ENCODE measurements at regions not wholly inside any gene's neighbourhood (a gene's known extent, or its start where the extent isn't known, plus 50 kb on each side); places are given as distances from the start of the nearest gene placed in this dataset.

DNA sequence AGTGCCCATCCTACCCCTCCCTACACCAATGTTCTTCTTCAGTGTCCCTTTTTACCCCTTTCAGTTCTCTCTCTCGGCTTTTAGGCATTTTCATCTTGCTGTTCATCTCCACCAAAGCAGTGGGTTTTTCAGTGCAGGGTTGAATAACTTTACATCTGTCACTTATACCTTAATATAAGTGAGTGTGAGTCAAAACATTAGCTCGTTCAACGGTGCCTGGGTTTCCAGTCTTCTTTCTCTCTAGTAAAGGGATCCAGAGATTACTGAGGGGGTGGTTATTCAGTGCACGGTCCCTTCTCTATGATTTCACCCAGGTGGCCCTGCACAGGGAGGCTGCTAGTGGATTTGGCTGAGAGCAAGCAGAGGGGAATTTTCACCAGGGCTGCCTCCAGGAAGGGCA, 210.6 kb upstream of the CDH5 start:
- TF ChIP-seq, protein P1, sequence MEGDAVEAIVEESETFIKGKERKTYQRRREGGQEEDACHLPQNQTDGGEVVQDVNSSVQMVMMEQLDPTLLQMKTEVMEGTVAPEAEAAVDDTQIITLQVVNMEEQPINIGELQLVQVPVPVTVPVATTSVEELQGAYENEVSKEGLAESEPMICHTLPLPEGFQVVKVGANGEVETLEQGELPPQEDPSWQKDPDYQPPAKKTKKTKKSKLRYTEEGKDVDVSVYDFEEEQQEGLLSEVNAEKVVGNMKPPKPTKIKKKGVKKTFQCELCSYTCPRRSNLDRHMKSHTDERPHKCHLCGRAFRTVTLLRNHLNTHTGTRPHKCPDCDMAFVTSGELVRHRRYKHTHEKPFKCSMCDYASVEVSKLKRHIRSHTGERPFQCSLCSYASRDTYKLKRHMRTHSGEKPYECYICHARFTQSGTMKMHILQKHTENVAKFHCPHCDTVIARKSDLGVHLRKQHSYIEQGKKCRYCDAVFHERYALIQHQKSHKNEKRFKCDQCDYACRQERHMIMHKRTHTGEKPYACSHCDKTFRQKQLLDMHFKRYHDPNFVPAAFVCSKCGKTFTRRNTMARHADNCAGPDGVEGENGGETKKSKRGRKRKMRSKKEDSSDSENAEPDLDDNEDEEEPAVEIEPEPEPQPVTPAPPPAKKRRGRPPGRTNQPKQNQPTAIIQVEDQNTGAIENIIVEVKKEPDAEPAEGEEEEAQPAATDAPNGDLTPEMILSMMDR (IDR thresholded peaks at IDR 0.05; ENCODE audit: insufficient read depth, missing control alignments), result no peak
- FAIRE-seq, result no peak
- DNase-seq (ENCODE audit: insufficient read length, low spot score), result no peak

DNA sequence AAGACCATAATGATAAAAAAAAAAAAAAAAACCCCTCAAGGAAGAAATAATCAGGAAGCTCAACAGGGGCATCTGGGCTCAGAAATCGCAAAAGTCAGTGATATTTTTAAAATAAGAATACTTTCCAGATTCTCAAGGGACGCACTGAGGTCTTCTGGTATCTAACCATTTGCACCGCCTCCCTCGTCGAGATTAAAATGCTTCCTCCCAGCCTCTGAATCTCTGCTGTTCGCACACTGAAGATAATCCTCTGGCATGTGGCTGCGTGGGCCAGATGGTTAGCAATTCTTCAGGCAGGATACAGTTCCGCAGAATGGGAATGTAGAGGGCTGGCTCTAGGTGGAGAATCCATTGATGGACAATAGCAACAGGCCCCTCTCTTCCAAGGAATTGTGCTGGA, 211.7 kb upstream of the CDH5 start:
- TF ChIP-seq, protein P1 (IDR thresholded peaks at IDR 0.05; ENCODE audit: insufficient read depth, missing control alignments), result no peak
- no peak for FAIRE-seq
- DNase-seq (ENCODE audit: insufficient read length, low spot score), result peak; percentile 35

GRCh38 chr16:66152823-66153393, 213.6 kb upstream of the CDH5 start:
- DNase-seq (ENCODE audit: insufficient read length, low spot score) (no peak), FAIRE-seq (no peak)
- TF ChIP-seq, protein P1 (IDR thresholded peaks at IDR 0.05; ENCODE audit: insufficient read depth, missing control alignments), result no peak

- TF ChIP-seq, protein P1 (IDR thresholded peaks at IDR 0.05; ENCODE audit: insufficient read depth, missing control alignments), result no peak
- DNase-seq (ENCODE audit: insufficient read length, low spot score), result no peak
- FAIRE-seq, result no peak
These were observed 214.3 kb upstream of the CDH5 start for GRCh38 chr16:66152181-66152580.

DNA sequence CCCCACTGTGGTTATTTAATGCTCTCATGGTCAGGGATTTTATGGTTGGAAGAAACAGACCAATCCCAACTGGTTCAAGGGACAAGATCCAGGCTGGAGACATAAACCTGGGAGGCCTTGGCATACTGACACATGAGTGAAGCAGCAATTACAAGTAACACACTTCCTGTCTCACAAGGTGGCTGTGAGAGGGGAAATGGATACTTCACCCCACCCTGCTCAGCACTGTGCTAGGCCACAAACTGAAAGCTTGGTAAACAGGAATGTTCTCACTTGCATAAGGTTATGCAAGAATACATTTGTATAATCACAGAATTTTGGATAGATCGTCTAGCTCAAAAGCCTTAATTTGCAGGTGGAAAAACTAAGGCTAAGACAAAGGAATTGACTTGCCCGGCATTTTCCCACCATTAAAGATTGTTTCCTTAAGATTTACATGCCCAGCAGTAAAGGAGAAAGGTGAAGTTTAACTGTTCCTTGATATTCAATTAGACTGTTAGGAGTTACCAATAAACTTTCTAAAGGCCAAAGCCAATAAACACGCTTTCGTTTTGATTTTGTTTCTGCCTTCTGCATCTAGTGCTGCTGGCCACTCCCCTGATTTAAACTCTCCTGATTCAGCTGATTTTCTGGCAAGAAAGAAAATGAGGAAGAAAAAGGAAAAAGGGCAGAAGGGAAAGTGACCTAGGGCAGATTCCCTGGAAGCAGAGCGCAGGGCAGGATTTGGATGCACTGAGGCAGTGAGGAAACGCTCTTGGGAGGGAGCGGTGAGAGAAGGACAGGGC, 215.6 kb upstream of the CDH5 start:
- no peak for DNase-seq (ENCODE audit: insufficient read length, low spot score)
- FAIRE-seq, result no peak
- TF ChIP-seq, protein P1 (IDR thresholded peaks at IDR 0.05; ENCODE audit: insufficient read depth, missing control alignments), result no peak

- no peak for FAIRE-seq
- TF ChIP-seq, protein P1 (IDR thresholded peaks at IDR 0.05; ENCODE audit: insufficient read depth, missing control alignments), result no peak
- no peak for DNase-seq (ENCODE audit: insufficient read length, low spot score)
These were observed 219.2 kb upstream of the CDH5 start for GRCh38 chr16:66147291-66147690.

- no peak for DNase-seq (ENCODE audit: insufficient read length, low spot score)
- FAIRE-seq, result no peak
- TF ChIP-seq, protein P1 (IDR thresholded peaks at IDR 0.05; ENCODE audit: insufficient read depth, missing control alignments), result no peak
These were observed 219.7 kb upstream of the CDH5 start for GRCh38 chr16:66146798-66147197.

Data from D721Med (cell line).